Neural progenitor cell (in vitro differentiated cells): ENCODE measurements at regions not wholly inside any gene's neighbourhood (a gene's known extent, or its start where the extent isn't known, plus 50 kb on each side); places are given as distances from the start of the nearest gene placed in this dataset.

ENCODE experiments used
- EZH2 ChIP-seq: fragments of 200-600 bp; sonication (generic); IDR thresholded peaks from 2 replicates; pipeline ENCODE4 v1.6.1; 2017; ENCODE audit warnings: antibody characterized with exemption, mild to moderate bottlenecking, moderate library complexity
- TF ChIP-seq, protein P1 (sequence below): fragments of 200-600 bp; sonication (generic); IDR thresholded peaks from 2 replicates; pipeline ENCODE4 v1.5.1; 2017; ENCODE audit warnings: antibody characterized with exemption, mild to moderate bottlenecking

DNA sequence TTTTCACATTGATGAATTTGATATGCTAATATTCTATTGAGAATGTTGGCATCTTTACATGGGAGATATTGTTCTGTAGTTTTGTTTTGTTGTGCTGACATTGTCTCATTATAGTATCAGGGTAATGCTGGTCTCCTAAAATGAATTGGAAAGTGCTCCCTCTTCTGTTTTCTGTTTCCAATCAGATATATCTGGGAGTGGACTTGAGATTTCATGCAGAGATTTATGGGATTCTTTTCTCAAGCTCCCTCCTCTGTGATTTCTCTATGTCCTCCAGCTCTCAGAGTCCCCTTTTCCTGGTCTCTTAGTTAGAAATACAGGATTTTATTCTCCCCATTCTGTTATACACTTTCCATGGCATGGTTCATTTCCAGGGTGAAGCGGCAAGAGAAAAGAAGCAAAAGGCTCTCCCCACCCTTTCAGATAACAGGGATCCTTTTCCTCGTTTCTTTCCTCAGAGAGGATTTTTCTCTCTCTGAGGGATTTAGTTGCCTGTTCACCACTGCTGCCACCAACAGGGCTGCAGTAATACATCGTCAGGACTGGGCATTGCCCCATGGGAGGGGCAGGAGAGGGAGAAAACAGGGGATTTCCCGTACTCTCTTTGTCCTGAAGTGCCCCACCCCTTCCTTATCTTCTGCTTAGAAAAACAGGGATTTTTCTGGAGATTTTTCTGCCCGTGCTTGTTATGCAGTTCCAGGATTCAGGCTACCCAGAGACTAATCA, 59.3 kb upstream of the STMND1 start:
- TF ChIP-seq, protein P1, sequence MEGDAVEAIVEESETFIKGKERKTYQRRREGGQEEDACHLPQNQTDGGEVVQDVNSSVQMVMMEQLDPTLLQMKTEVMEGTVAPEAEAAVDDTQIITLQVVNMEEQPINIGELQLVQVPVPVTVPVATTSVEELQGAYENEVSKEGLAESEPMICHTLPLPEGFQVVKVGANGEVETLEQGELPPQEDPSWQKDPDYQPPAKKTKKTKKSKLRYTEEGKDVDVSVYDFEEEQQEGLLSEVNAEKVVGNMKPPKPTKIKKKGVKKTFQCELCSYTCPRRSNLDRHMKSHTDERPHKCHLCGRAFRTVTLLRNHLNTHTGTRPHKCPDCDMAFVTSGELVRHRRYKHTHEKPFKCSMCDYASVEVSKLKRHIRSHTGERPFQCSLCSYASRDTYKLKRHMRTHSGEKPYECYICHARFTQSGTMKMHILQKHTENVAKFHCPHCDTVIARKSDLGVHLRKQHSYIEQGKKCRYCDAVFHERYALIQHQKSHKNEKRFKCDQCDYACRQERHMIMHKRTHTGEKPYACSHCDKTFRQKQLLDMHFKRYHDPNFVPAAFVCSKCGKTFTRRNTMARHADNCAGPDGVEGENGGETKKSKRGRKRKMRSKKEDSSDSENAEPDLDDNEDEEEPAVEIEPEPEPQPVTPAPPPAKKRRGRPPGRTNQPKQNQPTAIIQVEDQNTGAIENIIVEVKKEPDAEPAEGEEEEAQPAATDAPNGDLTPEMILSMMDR, result peak; percentile 54
- no peak for TF ChIP-seq EZH2
